Suprapubic skin (tissue), 3 donors: ENCODE measurements at regions not wholly inside any gene's neighbourhood (a gene's known extent, or its start where the extent isn't known, plus 50 kb on each side); places are given as distances from the start of the nearest gene placed in this dataset.

Experiments
- CTCF ChIP-seq, 2 donors: fragments of 200-600 bp in 1 of 2; fragments of 450-650 bp in 1 of 2; sonication (generic) in 1 of 2; IDR thresholded peaks; one replicate each; pipeline ENCODE4 v1.5.1; 2016 to 2019; ENCODE audit warnings: antibody characterized with exemption in 2 of 2, mild to moderate bottlenecking in 1 of 2, moderate library complexity in 1 of 2
- EP300 ChIP-seq: sonication (generic); formaldehyde crosslinking; IDR thresholded peaks from one replicate; pipeline ENCODE4 v1.6.1; 2017; ENCODE audit warnings: antibody characterized with exemption

- TF ChIP-seq EP300: no peak
- no peak for TF ChIP-seq CTCF (IDR thresholded peaks at IDR 0.05)
Observed at GRCh38 chr12:127531542-127531941, 735.4 kb upstream of the TMEM132C start.
